Prostate gland (tissue), 2 donors: ENCODE measurements at regions not wholly inside any gene's neighbourhood (a gene's known extent, or its start where the extent isn't known, plus 50 kb on each side); places are given as distances from the start of the nearest gene placed in this dataset.

Experiments used
- DNase-seq: peaks from one replicate; pipeline ENCODE4 v3.0.0-alpha.2; 2019; ENCODE audit warnings: low spot score
- H3K27ac ChIP-seq, 2 donors: fragments of 200-600 bp; sonication (generic); 2 replicates each; pipeline ENCODE4 v1.5.1; 2017 to 2019
- H3K27me3 ChIP-seq: fragments of 200-600 bp; sonication (generic); replicated peaks from 2 replicates; pipeline ENCODE4 v1.5.1; 2019; ENCODE audit not compliant: insufficient read depth
- H3K36me3 ChIP-seq, 2 donors: fragments of 200-600 bp; sonication (generic); 1 replicate in 1 of 2; 2 replicates in 1 of 2; pipeline versions ENCODE4 v1.5.1 to v1.8.1; 2017 to 2019
- H3K4me1 ChIP-seq: fragments of 200-600 bp; sonication (generic); replicated peaks from 2 replicates; pipeline ENCODE4 v1.5.1; 2019
- H3K4me3 ChIP-seq, 2 donors: fragments of 200-600 bp; sonication (generic); 2 replicates each; pipeline ENCODE4 v1.5.1; 2017 to 2019
- H3K9me3 ChIP-seq: fragments of 200-600 bp; sonication (generic); 2 replicates; pipeline ENCODE4 v1.5.1; 2017
- CTCF ChIP-seq, 4 experiments: fragments of 200-600 bp in 2 of 4; fragments of 450-650 bp in 2 of 4; sonication (generic) in 2 of 4; IDR thresholded peaks; 1 replicate in 3 of 4; 2 replicates in 1 of 4; pipeline ENCODE4 v1.5.1; 2016 to 2019; ENCODE audit warnings: antibody characterized with exemption in 4 of 4, mild to moderate bottlenecking in 2 of 4, moderate library complexity in 2 of 4
- POLR2A ChIP-seq: fragments of 450-650 bp; IDR thresholded peaks from one replicate; pipeline ENCODE4 v1.6.1; 2016; ENCODE audit warnings: antibody characterized with exemption, mild to moderate bottlenecking
- POLR2AphosphoS5 ChIP-seq: sonication (generic); formaldehyde crosslinking; IDR thresholded peaks from one replicate; pipeline ENCODE4 v1.6.1; 2017; ENCODE audit warnings: antibody characterized with exemption
- WGBS: methylation state at CpG from one replicate; pipeline ENCODE4 v1.1.5; 2018; 5-methylcytosine and 5-hydroxymethylcytosine counted together
- intact Hi-C: fragments of 100-400 bp; cut with DNase I; formaldehyde crosslinking; loops from one replicate; pipeline ENCODE4 v1.14.2; 2022

- 95% methylated on average over 6 of the region's 6 CpGs for WGBS
- H3K27ac ChIP-seq: no peak overlapping the region
- no peaks in the 10 kb centered on the region for H3K9me3 ChIP-seq
- no peaks in the 10 kb centered on the region for H3K36me3 ChIP-seq
- TF ChIP-seq POLR2AphosphoS5 (no peak), POLR2A (no peak), CTCF (IDR thresholded peaks at IDR 0.05) (no peak)
- no peaks in the 10 kb centered on the region for H3K4me1 ChIP-seq
- intact Hi-C loops: no loop called here
- H3K27me3 ChIP-seq: no peaks in the 10 kb centered on the region
- no peak for DNase-seq
- no peak overlapping the region for H3K4me3 ChIP-seq
These were observed 160.9 kb downstream of the SOD2 start for GRCh38 chr6:159532155-159532554.

DNA sequence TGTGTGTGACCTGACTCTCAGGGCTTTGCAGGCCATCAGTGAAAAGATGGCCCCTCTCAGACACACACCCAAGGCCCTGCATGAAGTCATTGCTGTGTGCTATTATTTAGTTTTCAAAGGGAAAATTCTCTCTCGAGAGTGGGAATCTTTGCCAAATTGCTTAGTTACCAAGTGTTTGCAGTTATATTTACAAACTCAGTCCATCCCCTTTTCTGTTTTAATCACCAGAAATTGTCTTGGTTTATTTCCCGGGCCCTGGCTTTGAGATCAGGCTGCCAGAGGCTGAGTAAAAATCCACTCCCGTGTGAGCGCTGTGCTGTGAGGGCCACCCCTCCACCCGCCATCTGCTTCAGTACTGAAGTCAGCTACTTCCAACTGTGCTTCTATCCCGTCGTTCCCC lies 163.1 kb downstream of the SOD2 start:
- TF ChIP-seq POLR2AphosphoS5: no peak
- TF ChIP-seq POLR2A: no peak
- no peak for TF ChIP-seq CTCF (IDR thresholded peaks at IDR 0.05)
- WGBS: 42% methylated on average over 7 of the region's 7 CpGs
- no peaks in the 10 kb centered on the region for H3K9me3 ChIP-seq
- intact Hi-C loops: no loop called here
- H3K27me3 ChIP-seq: no peaks in the 10 kb centered on the region
- no peak overlapping the region for H3K27ac ChIP-seq
- H3K4me3 ChIP-seq: no peak overlapping the region
- no peak for DNase-seq
- H3K36me3 ChIP-seq: no peaks in the 10 kb centered on the region
- H3K4me1 ChIP-seq: no peaks in the 10 kb centered on the region

- no peaks in the 10 kb centered on the region for H3K9me3 ChIP-seq
- DNase-seq: no peak
- no peaks in the 10 kb centered on the region for H3K4me1 ChIP-seq
- TF ChIP-seq CTCF (IDR thresholded peaks at IDR 0.05): no peak
- TF ChIP-seq POLR2AphosphoS5: no peak
- TF ChIP-seq POLR2A: no peak
- no peaks in the 10 kb centered on the region for H3K36me3 ChIP-seq
- H3K27ac ChIP-seq: no peak overlapping the region
- H3K27me3 ChIP-seq: no peaks in the 10 kb centered on the region
- H3K4me3 ChIP-seq: no peak overlapping the region
- intact Hi-C loops: no loop called here
- 95% methylated on average over 1 of the region's 1 CpG for WGBS
These were observed 165.7 kb downstream of the SOD2 start for GRCh38 chr6:159527351-159527750.

GRCh38 chr6:159525445-159526025 lies 167.5 kb downstream of the SOD2 start:
- Histone ChIP-seq H3K27me3 (no peaks in the 10 kb centered on the region), H3K4me3 (no peak overlapping the region), H3K4me1 (no peaks in the 10 kb centered on the region), H3K36me3 (no peaks in the 10 kb centered on the region), H3K27ac (no peak overlapping the region), H3K9me3 (no peaks in the 10 kb centered on the region)
- no peak for DNase-seq
- intact Hi-C loops: no loop called here
- TF ChIP-seq CTCF (IDR thresholded peaks at IDR 0.05): no peak
- TF ChIP-seq POLR2AphosphoS5: no peak
- no peak for TF ChIP-seq POLR2A
- 48% methylated on average over 9 of the region's 9 CpGs for WGBS

DNA sequence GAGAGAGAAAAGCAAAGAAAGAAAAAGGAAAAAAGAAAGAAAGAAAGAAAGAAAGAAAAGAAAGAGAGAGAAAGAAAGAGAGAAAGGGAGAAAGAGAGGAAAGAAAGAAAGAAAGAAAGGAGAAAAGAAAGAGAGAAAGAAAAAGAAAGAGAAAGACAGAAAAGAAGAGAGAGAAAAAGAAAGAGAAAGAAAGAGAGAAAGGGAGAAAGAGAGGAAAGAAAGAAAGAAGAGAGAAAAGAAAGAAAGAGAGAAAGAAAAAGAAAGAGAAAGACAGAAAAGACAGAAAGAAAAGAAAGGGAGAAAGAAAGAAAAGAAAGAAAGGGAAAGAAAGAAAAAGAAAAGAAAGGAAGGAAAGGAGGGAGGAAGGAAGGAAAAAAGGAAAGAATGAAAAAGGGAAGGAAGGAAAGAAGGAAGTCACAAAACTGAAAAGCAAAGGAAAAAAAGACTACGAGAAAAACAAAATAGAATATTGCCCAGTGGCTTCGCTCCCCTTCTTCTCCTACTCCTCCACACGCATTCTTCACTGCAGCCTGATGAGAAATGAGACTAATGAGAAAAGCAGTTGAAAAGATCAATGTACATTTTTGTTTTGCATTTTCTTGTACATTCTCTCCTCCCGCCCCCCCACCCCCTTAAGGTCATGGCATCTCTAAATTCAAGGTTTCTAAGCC lies 170.0 kb downstream of the SOD2 start:
- no peak for TF ChIP-seq CTCF (IDR thresholded peaks at IDR 0.05)
- no peak for TF ChIP-seq POLR2AphosphoS5
- TF ChIP-seq POLR2A: no peak
- H3K27me3 ChIP-seq: no peaks in the 10 kb centered on the region
- WGBS: 86% methylated on average over 4 of the region's 4 CpGs
- no peak overlapping the region for H3K27ac ChIP-seq
- DNase-seq: no peak
- H3K9me3 ChIP-seq: no peaks in the 10 kb centered on the region
- intact Hi-C loops: no loop called here
- no peaks in the 10 kb centered on the region for H3K4me1 ChIP-seq
- no peaks in the 10 kb centered on the region for H3K36me3 ChIP-seq
- H3K4me3 ChIP-seq: no peak overlapping the region
